BE2C (cell line): ENCODE measurements at regions not wholly inside any gene's neighbourhood (a gene's known extent, or its start where the extent isn't known, plus 50 kb on each side); places are given as distances from the start of the nearest gene placed in this dataset.

ENCODE experiments used
- DNase-seq: peaks from one replicate; pipeline ENCODE4 v3.0.0-alpha.2; 2020
- H3K27me3 ChIP-seq: fragments of 250-450 bp; sonication (Bioruptor Pico); 2 replicates; pipeline ENCODE4 v1.5.1; 2020; ENCODE audit warnings: mild to moderate bottlenecking
- H3K36me3 ChIP-seq: fragments of 250-450 bp; sonication (Bioruptor Pico); 2 replicates; pipeline ENCODE4 v1.5.1; 2020; ENCODE audit warnings: mild to moderate bottlenecking
- H3K4me1 ChIP-seq: fragments of 250-450 bp; sonication (Bioruptor Pico); 2 replicates; pipeline ENCODE4 v1.5.1; 2020
- H3K4me3 ChIP-seq: 2 replicates; pipeline ENCODE4 v1.5.1; 2011; ENCODE audit warnings: low read depth, low read length
- H3K9me3 ChIP-seq: fragments of 250-450 bp; sonication (Bioruptor Pico); 2 replicates; pipeline ENCODE4 v1.5.1; 2020
- CTCF ChIP-seq: IDR thresholded peaks from 2 replicates; pipeline ENCODE4 v1.5.1; 2012; ENCODE audit warnings: mild to moderate bottlenecking, low read depth, low read length

GRCh38 chr9:129375845-129376244 lies 197.8 kb upstream of the IER5L start:
- no peaks in the 10 kb centered on the region for H3K36me3 ChIP-seq
- no peaks in the 10 kb centered on the region for H3K27me3 ChIP-seq
- no peak overlapping the region for H3K4me3 ChIP-seq
- no peak for DNase-seq
- no peaks in the 10 kb centered on the region for H3K4me1 ChIP-seq
- H3K9me3 ChIP-seq = no peaks in the 10 kb centered on the region
- no peak for TF ChIP-seq CTCF

- no peak for DNase-seq
- H3K36me3 ChIP-seq = no peaks in the 10 kb centered on the region
- H3K4me3 ChIP-seq = no peak overlapping the region
- no peak for TF ChIP-seq CTCF
- peaks cover under 1% of the 10 kb centered on the region; the same call in 1 of the 2 replicates for H3K9me3 ChIP-seq
- no peaks in the 10 kb centered on the region for H3K4me1 ChIP-seq
- H3K27me3 ChIP-seq = no peaks in the 10 kb centered on the region
Observed at GRCh38 chr9:129374651-129375050, 196.6 kb upstream of the IER5L start.

- TF ChIP-seq CTCF = no peak
- no peak overlapping the region for H3K4me3 ChIP-seq
- H3K36me3 ChIP-seq = no peaks in the 10 kb centered on the region
- H3K4me1 ChIP-seq = no peaks in the 10 kb centered on the region
- no peak for DNase-seq
- peaks cover 4% of the 10 kb centered on the region; the same call in 1 of the 2 replicates for H3K9me3 ChIP-seq
- H3K27me3 ChIP-seq = no peaks in the 10 kb centered on the region
Observed at GRCh38 chr9:129374231-129374630, 196.2 kb upstream of the IER5L start.

DNA sequence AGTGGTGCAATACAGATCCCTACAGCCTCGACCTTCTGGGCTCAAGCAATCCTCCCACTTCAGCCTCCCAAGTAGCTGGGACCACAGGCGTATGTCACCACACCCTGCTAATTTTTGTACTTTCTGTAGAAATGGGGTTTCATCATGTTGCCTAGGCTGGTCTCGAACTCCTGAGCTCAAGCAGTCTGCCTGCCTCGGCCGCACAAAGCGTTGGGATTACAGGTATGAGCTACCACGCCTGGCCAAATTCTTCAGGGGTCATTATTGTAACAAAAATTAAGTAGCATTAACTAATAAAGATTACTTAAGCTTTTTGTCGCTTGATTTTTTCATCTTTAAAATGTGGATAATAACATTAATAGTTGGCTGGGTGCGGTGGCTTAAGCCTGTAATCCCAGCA lies 195.3 kb upstream of the IER5L start:
- H3K9me3 ChIP-seq = peaks cover 4% of the 10 kb centered on the region; the same call in 1 of the 2 replicates
- no peaks in the 10 kb centered on the region for H3K36me3 ChIP-seq
- H3K4me3 ChIP-seq = no peak overlapping the region
- TF ChIP-seq CTCF = no peak
- no peak for DNase-seq
- no peaks in the 10 kb centered on the region for H3K27me3 ChIP-seq
- no peaks in the 10 kb centered on the region for H3K4me1 ChIP-seq

DNA sequence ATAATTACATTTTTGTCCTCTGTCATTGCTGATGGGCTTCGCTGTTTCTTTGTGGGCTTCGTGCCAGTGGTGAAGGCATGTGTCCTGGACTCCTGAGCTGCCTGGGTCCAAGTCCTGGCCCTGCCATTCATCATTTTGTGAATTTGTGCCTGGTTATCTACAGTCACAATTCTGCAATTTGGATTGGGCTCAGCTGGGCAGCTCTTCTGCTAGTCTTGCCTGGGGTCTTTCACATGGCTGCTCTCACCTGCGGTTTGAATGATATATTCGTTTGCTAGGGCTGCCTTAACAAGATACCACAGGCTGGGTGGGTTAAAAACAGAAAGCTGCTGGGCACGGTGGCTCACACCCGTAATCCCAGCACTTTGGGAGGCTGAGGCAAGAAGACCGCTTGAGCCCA lies 192.7 kb upstream of the IER5L start:
- Histone ChIP-seq H3K27me3 (no peaks in the 10 kb centered on the region), H3K36me3 (no peaks in the 10 kb centered on the region), H3K4me3 (no peak overlapping the region), H3K9me3 (peaks cover 4% of the 10 kb centered on the region; the same call in 1 of the 2 replicates), H3K4me1 (no peaks in the 10 kb centered on the region)
- TF ChIP-seq CTCF = no peak
- DNase-seq = no peak

GRCh38 chr9:129368444-129368978 lies 190.4 kb upstream of the IER5L start:
- H3K4me1 ChIP-seq = no peaks in the 10 kb centered on the region
- no peaks in the 10 kb centered on the region for H3K36me3 ChIP-seq
- H3K27me3 ChIP-seq = no peaks in the 10 kb centered on the region
- no peak for DNase-seq
- no peak overlapping the region for H3K4me3 ChIP-seq
- TF ChIP-seq CTCF = no peak
- H3K9me3 ChIP-seq = peaks cover 4% of the 10 kb centered on the region; the same call in 1 of the 2 replicates
